GM21825 (cell line): ENCODE measurements at regions not wholly inside any gene's neighbourhood (a gene's known extent, or its start where the extent isn't known, plus 50 kb on each side); places are given as distances from the start of the nearest gene placed in this dataset.

Experiments used
- ATAC-seq: cut with Tn5 transposase; IDR thresholded peaks from one replicate; pipeline ENCODE4 v1.9.1; 2021; ENCODE audit warnings: mild to moderate bottlenecking, moderate library complexity; ENCODE audit not compliant: unreplicated experiment

GRCh38 chr5:56522169-56522568 is 289.0 kb upstream of the ANKRD55 start:
- no peak for ATAC-seq

GRCh38 chr5:56520986-56521730 is 288.0 kb upstream of the ANKRD55 start:
- no peak for ATAC-seq

GRCh38 chr5:56518820-56519219 is 285.7 kb upstream of the ANKRD55 start:
- ATAC-seq: no peak

- ATAC-seq: no peak
Observed at GRCh38 chr5:56517011-56517416, 283.9 kb upstream of the ANKRD55 start.

GRCh38 chr5:56516441-56516840 is 283.3 kb upstream of the ANKRD55 start:
- no peak for ATAC-seq

- ATAC-seq: no peak
Observed at GRCh38 chr5:56516035-56516434, 282.9 kb upstream of the ANKRD55 start.

GRCh38 chr5:56515011-56515410 is 281.9 kb upstream of the ANKRD55 start:
- no peak for ATAC-seq

GRCh38 chr5:56514245-56514644 is 281.1 kb upstream of the ANKRD55 start:
- no peak for ATAC-seq

- ATAC-seq: no peak
Observed at GRCh38 chr5:56513141-56513540, 280.0 kb upstream of the ANKRD55 start.

GRCh38 chr5:56512313-56512996 is 279.3 kb upstream of the ANKRD55 start:
- ATAC-seq: no peak

GRCh38 chr5:56511326-56511841 is 278.3 kb upstream of the ANKRD55 start:
- no peak for ATAC-seq

GRCh38 chr5:56508249-56508648 is 275.1 kb upstream of the ANKRD55 start:
- no peak for ATAC-seq

- no peak for ATAC-seq
Observed at GRCh38 chr5:56507351-56507930, 274.3 kb upstream of the ANKRD55 start.

- ATAC-seq: no peak
Observed at GRCh38 chr5:56506211-56506965, 273.3 kb upstream of the ANKRD55 start.

- ATAC-seq: no peak
Observed at GRCh38 chr5:56503929-56504328, 270.8 kb upstream of the ANKRD55 start.

- no peak for ATAC-seq
Observed at GRCh38 chr5:56501781-56502557, 268.8 kb upstream of the ANKRD55 start.

- ATAC-seq: no peak
Observed at GRCh38 chr5:56499901-56500300, 266.8 kb upstream of the ANKRD55 start.

GRCh38 chr5:56499491-56499890 is 266.4 kb upstream of the ANKRD55 start:
- ATAC-seq: no peak

GRCh38 chr5:56498759-56499395 is 265.7 kb upstream of the ANKRD55 start:
- ATAC-seq: no peak

- ATAC-seq: no peak
Observed at GRCh38 chr5:56496581-56497063, 263.5 kb upstream of the ANKRD55 start.
